ENCODE measurements at regions not wholly inside any gene's neighbourhood (a gene's known extent, or its start where the extent isn't known, plus 50 kb on each side); places are given as distances from the start of the nearest gene placed in this dataset.

GRCh38 chr6:134105940-134106339 is 53.5 kb upstream of the SLC2A12 start:
- H3K27ac ChIP-seq (replicated peaks), result no peak overlapping the region
- TF ChIP-seq GABPA (IDR thresholded peaks at IDR 0.05; ENCODE audit: low read depth) (no peak), REST (IDR thresholded peaks at IDR 0.05; ENCODE audit: insufficient replicate concordance, low read depth) (no peak), SPI1 (IDR thresholded peaks at IDR 0.05; ENCODE audit: borderline replicate concordance, low read depth) (no peak), CTCF (IDR thresholded peaks at IDR 0.05; ENCODE audit: insufficient read depth, low read length) (no peak), POLR2AphosphoS5 (IDR thresholded peaks at IDR 0.05; ENCODE audit: low read depth) (no peak)
- no peaks in the 10 kb centered on the region for H3K27me3 ChIP-seq (ENCODE audit: insufficient read depth, poor library complexity, severe bottlenecking)
- DNase-seq (ENCODE audit: low read depth in 1 of 2, low spot score in 1 of 2), result no peak
- H3K4me3 ChIP-seq (replicated peaks; ENCODE audit: insufficient read depth, low read length), result no peak overlapping the region

- no peak for TF ChIP-seq POLR2AphosphoS5 (IDR thresholded peaks at IDR 0.05; ENCODE audit: low read depth)
- TF ChIP-seq SPI1 (IDR thresholded peaks at IDR 0.05; ENCODE audit: borderline replicate concordance, low read depth), result no peak
- no peak for TF ChIP-seq CTCF (IDR thresholded peaks at IDR 0.05; ENCODE audit: insufficient read depth, low read length)
- no peak for TF ChIP-seq REST (IDR thresholded peaks at IDR 0.05; ENCODE audit: insufficient replicate concordance, low read depth)
- no peak for TF ChIP-seq GABPA (IDR thresholded peaks at IDR 0.05; ENCODE audit: low read depth)
- DNase-seq (ENCODE audit: low read depth in 1 of 2, low spot score in 1 of 2), result no peak
- no peak overlapping the region for H3K4me3 ChIP-seq (replicated peaks; ENCODE audit: insufficient read depth, low read length)
- peaks cover 3% of the 10 kb centered on the region for H3K27me3 ChIP-seq (ENCODE audit: insufficient read depth, poor library complexity, severe bottlenecking)
- no peak overlapping the region for H3K27ac ChIP-seq (replicated peaks)
These were observed 50.6 kb upstream of the SLC2A12 start for GRCh38 chr6:134103006-134103405.

Measured in HL-60 (cell line).